Stomach (tissue), 8 donors: ENCODE measurements at regions not wholly inside any gene's neighbourhood (a gene's known extent, or its start where the extent isn't known, plus 50 kb on each side); places are given as distances from the start of the nearest gene placed in this dataset.

Experiments
- DNase-seq, 2 donors: peaks; one replicate each; pipeline versions ENCODE4 v3.0.0 to v3.0.0-alpha.2; 2013 to 2019
- H3K27ac ChIP-seq, 5 donors: fragments of 200-600 bp in 4 of 5; sonication (generic) in 4 of 5; one replicate each; pipeline ENCODE4 v1.5.1; 2013 to 2019; ENCODE audit warnings: mild to moderate bottlenecking in 1 of 5, moderate library complexity in 1 of 5
- H3K27me3 ChIP-seq, 3 donors: fragments of 200-600 bp; sonication (generic); one replicate each; pipeline ENCODE4 v1.5.1; 2017 to 2019; ENCODE audit warnings: mixed run types in 1 of 3
- H3K36me3 ChIP-seq, 4 donors: fragments of 200-600 bp; sonication (generic); 1 replicate in 3 of 4; 2 replicates in 1 of 4; pipeline ENCODE4 v1.5.1; 2016 to 2019
- H3K4me1 ChIP-seq, 4 donors: fragments of 200-600 bp; sonication (generic); one replicate each; pipeline ENCODE4 v1.5.1; 2016 to 2019
- H3K4me3 ChIP-seq, 4 donors: fragments of 200-600 bp; sonication (generic) in 3 of 4; one replicate each; pipeline ENCODE4 v1.5.1; 2016 to 2019; ENCODE audit warnings: mild to moderate bottlenecking in 1 of 4
- H3K9me3 ChIP-seq, 4 donors: fragments of 200-600 bp; sonication (generic); one replicate each; pipeline ENCODE4 v1.5.1; 2016 to 2019
- CTCF ChIP-seq, 7 experiments: fragments of 450-650 bp in 4 of 7; fragments of 200-600 bp in 3 of 7; sonication (generic) in 3 of 7; IDR thresholded peaks; one replicate each; pipeline ENCODE4 v1.5.1; 2016 to 2019; ENCODE audit warnings: antibody characterized with exemption in 7 of 7, control low read depth in 2 of 7, mild to moderate bottlenecking in 1 of 7
- EP300 ChIP-seq: sonication (generic); formaldehyde crosslinking; IDR thresholded peaks from one replicate; pipeline ENCODE4 v1.6.1; 2017; ENCODE audit warnings: antibody characterized with exemption
- POLR2A ChIP-seq, 4 donors: fragments of 450-650 bp; IDR thresholded peaks; one replicate each; pipeline ENCODE4 v1.6.1; 2016; ENCODE audit warnings: antibody characterized with exemption in 4 of 4, control low read depth in 2 of 4, mild to moderate bottlenecking in 1 of 4, moderate library complexity in 1 of 4
- POLR2AphosphoS5 ChIP-seq, 3 donors: sonication (generic); formaldehyde crosslinking; IDR thresholded peaks; one replicate each; pipeline ENCODE4 v1.6.1; 2016; ENCODE audit warnings: antibody characterized with exemption in 3 of 3
- WGBS, 5 donors: extraction: QIAGEN DNeasy Blood & Tissue Kit in 3 of 5; methylation state at CpG; one replicate each; pipeline versions ENCODE4 v1.1.5 to v1.1.7; 2013 to 2018; 5-methylcytosine and 5-hydroxymethylcytosine counted together
- intact Hi-C: fragments of 100-400 bp; cut with DNase I; formaldehyde crosslinking; loops from one replicate; pipeline ENCODE4 v1.15.1; 2023; ENCODE audit warnings: low total_unique reads
- donor health status: healthy with polysubstance abuse.
- donor health status: Bipolar disorder and iron deficiency.
- donor health status: healthy.

DNA sequence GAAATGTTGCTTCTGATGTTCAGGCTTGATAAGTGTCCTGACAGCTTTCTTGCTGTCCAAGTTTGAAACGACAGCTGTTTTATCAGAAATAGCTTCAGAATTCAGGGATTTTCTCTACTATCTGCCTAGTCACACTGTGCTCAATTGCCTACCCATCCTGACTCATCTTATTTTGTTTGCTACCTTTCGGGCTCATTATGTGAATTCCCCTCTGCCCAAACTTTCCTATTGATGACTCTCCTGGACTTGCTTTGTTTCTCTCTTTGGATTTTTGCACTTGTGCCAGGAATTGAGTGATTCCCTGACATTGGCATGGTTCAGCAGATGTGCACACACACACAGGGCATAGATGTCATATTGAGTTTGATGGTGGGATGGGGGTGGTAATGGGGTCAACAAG is 1052.6 kb upstream of the PIK3C3 start:
- DNase-seq, result no peak
- no peaks in the 10 kb centered on the region for H3K36me3 ChIP-seq
- no peaks in the 10 kb centered on the region for H3K9me3 ChIP-seq
- intact Hi-C loops, result no loop called here
- no peak for TF ChIP-seq EP300
- TF ChIP-seq CTCF (IDR thresholded peaks at IDR 0.05), result no peak
- TF ChIP-seq POLR2AphosphoS5 (IDR thresholded peaks at IDR 0.05), result no peak
- no peak for TF ChIP-seq POLR2A (IDR thresholded peaks at IDR 0.05)
- H3K27me3 ChIP-seq, result no peaks in the 10 kb centered on the region
- H3K4me3 ChIP-seq, result no peak overlapping the region
- H3K4me1 ChIP-seq, result no peaks in the 10 kb centered on the region
- 75 to 87% (median 84%) methylated on average over 2 of the region's 2 CpGs for WGBS, 5 donors
- no peak overlapping the region for H3K27ac ChIP-seq

DNA sequence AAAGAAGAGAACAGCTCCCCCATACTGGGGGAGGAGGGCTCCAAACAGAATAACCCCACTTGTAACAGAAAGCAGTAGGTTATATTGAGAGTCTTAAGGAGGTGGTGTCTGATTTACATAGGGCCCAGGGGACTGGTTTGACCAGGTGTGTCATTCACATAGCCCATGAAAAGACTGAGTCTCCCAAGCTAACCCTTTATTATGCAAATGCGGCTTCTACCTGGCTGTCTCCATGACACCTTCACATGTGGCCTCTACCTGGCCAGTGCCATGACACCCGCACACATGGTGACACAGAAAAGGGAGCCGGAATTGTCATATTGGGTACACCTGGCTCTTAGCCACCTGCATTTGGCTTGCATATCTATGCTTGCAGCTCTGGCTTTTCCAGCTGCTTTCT is 1057.2 kb upstream of the PIK3C3 start:
- WGBS, 5 donors, result 84 to 92% (median 89%) methylated on average over 3 of the region's 3 CpGs
- no peak for TF ChIP-seq EP300
- no peak for TF ChIP-seq CTCF (IDR thresholded peaks at IDR 0.05)
- TF ChIP-seq POLR2A (IDR thresholded peaks at IDR 0.05), result no peak
- TF ChIP-seq POLR2AphosphoS5 (IDR thresholded peaks at IDR 0.05), result no peak
- Histone ChIP-seq H3K4me3 (no peak overlapping the region), H3K27me3 (no peaks in the 10 kb centered on the region), H3K27ac (no peak overlapping the region), H3K36me3 (no peaks in the 10 kb centered on the region), H3K9me3 (peaks cover 0 to 10% (median 3%) of the 10 kb centered on the region in 4 donors), H3K4me1 (no peaks in the 10 kb centered on the region)
- intact Hi-C loops, result no loop called here
- no peak for DNase-seq

DNA sequence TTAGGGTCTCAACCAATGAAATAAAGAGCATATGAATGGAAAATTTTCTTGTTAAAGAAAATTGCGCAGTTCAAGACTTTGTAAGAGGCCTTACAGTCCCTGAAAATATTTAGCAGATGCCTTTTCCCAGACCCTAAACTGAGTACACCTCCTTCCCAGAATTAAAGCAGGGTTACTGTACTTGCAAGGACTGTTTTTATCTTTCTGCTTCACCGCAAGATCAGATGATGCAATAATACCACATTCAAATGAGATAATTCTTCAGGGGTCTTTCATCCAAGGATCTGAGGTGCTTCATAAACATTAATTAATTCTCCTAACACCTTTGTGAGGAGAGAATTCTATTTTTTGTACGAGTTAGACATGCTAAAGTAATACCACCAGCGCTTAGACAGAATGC is 1071.8 kb upstream of the PIK3C3 start:
- no peaks in the 10 kb centered on the region for H3K36me3 ChIP-seq
- no peaks in the 10 kb centered on the region for H3K4me1 ChIP-seq
- TF ChIP-seq POLR2A (IDR thresholded peaks at IDR 0.05) (no peak), CTCF (IDR thresholded peaks at IDR 0.05) (no peak), POLR2AphosphoS5 (IDR thresholded peaks at IDR 0.05) (no peak), EP300 (no peak)
- no peak overlapping the region for H3K4me3 ChIP-seq
- WGBS, 5 donors, result 85 to 94% (median 86%) methylated on average over 4 of the region's 4 CpGs
- no peaks in the 10 kb centered on the region for H3K27me3 ChIP-seq
- intact Hi-C loops, result no loop called here
- DNase-seq, result no peak
- no peak overlapping the region for H3K27ac ChIP-seq
- no peaks in the 10 kb centered on the region for H3K9me3 ChIP-seq

- intact Hi-C loops, result no loop called here
- Histone ChIP-seq H3K27ac (no peak overlapping the region), H3K4me3 (no peak overlapping the region), H3K36me3 (no peaks in the 10 kb centered on the region), H3K4me1 (no peaks in the 10 kb centered on the region), H3K27me3 (no peaks in the 10 kb centered on the region), H3K9me3 (no peaks in the 10 kb centered on the region)
- WGBS, 5 donors, result 78 to 95% (median 91%) methylated on average over 11 of the region's 11 CpGs
- DNase-seq, result no peak
- TF ChIP-seq EP300, result no peak
- TF ChIP-seq POLR2A (IDR thresholded peaks at IDR 0.05), result no peak
- no peak for TF ChIP-seq POLR2AphosphoS5 (IDR thresholded peaks at IDR 0.05)
- no peak for TF ChIP-seq CTCF (IDR thresholded peaks at IDR 0.05)
Measured at GRCh38 chr18:40882468-40882867, 1072.6 kb upstream of the PIK3C3 start.
